Fibroblast of gingiva (primary cell): ENCODE measurements at regions not wholly inside any gene's neighbourhood (a gene's known extent, or its start where the extent isn't known, plus 50 kb on each side); places are given as distances from the start of the nearest gene placed in this dataset.
"Not testable (repeated sequence)": the region's sequence is repeated elsewhere in the genome, so short reads cannot be mapped to it uniquely, and the experiment has no call there.

Experiments used
- DNase-seq: peaks from one replicate; pipeline ENCODE4 v3.0.0-alpha.2; 2011; ENCODE audit warnings: low read depth

DNA sequence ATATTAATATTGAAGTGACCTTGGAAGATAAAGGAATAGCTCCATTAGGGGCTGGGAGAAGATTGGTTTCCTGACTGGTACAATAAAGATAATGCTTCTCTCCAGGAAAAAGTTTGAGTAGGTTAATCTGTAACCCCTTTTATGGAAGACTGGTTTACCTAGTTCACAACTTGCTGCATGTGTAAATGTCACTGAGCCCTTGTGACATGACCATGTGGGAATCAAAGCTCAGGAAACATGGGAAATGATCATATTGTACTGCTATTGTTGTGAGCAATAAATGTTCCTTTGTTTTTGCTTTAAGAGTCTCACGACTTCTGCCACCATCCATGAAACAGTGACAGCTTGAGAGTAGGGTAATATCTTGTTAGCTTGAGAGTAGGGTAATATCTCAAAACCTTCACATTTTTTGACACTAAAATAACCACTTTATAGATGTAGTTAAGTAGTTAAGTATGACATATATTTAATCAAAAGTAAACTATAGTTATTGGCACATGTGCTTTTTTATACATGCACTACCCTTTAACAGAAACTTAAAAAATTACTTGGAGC is 1338.6 kb downstream of the FSCB start:
- DNase-seq: no peak

DNA sequence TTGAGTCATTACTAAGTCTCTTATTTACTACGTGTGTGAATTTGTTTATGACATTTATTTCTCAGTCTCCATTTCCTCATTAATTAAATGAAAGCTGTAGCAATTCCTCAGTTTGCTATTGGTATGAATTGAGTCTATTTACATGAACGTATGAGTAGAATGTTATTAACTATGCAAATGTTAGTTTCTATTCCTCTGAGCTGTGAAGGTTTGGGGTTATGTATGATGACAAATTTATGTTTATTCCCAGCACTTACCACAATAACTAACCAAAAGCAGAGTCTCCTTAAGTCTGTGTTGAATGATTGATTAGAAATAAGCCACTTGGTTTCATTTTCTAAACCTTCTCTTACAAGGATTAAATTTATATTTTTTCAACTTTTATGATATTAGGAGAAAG is 1340.9 kb downstream of the FSCB start:
- no peak for DNase-seq

DNA sequence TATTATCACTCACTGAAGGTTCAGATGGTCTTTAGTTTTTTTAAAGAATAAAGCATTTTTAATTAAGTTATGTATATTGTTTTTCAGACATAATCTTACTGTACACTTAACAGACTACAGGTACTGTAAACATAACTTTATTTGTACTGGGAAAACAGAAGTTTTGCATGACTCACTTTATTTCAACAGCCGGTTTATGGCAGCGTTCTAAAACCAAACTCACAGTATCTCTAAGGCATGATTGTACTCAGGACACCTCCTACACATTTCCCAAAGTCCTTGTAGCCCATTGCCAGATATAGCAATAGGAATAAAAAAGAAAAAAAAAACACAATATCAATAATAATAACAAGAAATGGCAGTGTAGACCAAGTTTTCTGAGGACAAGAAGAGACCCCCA is 1341.4 kb downstream of the FSCB start:
- DNase-seq: no peak

DNA sequence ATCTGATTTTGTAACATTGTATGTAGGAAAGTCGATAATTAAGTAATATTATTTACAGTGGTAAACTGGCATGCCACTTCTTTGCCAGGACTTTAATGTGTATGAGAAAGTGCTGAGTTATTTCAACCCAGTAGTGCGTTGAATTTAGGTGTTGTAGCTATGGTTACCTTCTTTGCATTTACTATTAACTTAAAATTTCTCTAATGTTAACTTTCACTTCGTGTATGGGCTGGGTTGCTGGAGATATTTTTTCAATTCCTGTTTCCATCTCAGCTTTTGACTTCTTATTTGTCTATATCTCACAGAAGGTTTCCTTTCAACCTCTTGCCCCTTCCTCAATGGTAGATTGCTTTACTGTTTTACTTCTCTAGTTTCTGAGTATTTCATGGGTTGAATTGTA is 1345.6 kb downstream of the FSCB start:
- DNase-seq: no peak

DNA sequence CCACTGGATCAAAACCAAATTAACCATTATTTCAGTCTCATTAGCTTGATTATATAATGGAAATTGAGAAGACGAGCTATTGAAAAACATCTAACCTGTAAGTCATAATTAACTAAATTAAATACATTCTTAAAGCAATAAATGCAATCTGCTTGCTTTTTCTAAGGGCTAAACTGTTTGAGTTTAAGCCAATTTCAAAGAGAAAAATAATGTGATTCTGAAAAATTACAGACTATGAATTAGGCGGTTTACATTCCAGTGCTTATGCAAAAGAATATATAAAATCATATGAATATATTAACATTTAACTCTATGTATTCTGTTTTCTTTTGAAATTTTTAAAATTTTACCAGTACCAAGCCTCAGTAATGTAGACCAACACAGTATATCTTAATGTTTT is 1349.4 kb downstream of the FSCB start:
- DNase-seq: no peak

DNA sequence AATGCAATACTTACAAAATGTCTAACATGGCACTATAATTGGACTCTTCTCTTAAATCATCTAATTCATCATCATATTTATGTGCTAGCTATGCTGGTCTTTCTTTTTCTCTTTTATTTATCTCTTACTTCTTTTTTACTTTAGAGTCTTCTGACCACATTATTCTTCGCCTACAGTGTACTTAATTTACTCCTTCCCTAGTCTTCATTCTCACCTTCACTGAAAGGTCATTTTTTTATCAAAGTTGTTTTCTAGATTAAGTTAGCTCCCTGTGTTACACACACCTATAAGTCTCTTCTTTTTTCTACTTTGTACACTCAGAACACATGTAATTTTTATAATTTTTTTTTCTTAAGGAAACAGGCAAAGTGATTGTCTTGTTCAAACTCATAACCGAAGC is 1351.2 kb downstream of the FSCB start:
- no peak for DNase-seq

DNA sequence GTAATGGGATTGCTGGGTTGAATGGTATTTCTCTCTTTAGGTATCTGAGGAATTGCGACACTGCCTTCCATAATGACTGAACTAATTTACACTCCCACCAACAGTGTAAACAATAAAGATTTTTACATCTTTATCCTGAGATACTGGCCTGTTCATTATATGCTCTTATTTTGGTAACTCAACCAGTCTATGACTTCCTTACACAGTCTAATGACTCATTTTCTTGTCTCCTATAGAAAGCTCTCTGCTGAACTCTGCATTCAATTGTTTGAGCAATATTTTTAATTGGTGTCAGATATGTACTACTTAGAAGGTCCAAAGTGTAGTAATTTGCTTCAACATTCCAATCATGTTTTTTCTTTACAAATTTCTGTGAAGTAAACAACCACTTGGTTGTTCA is 1351.8 kb downstream of the FSCB start:
- no peak for DNase-seq

DNA sequence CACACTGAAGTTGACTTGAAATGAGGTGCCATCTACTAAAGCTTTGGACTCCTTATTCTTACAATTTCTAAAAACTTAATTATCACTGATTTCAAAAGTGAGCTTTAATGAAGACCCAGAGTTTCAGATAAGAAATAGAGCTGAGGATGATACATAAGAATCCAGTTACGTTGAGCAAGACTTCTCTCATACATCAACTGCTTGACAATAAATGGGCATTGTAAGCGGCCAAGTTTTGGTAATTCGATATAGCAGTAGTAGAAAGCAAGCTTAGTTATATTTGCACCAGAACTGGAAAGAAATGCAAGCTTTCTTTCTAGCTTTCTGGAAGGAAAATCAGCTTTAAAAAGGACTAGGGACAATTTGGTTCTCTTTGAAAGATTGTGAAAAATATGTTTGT is 1359.6 kb downstream of the FSCB start:
- peak; percentile 65 for DNase-seq

DNA sequence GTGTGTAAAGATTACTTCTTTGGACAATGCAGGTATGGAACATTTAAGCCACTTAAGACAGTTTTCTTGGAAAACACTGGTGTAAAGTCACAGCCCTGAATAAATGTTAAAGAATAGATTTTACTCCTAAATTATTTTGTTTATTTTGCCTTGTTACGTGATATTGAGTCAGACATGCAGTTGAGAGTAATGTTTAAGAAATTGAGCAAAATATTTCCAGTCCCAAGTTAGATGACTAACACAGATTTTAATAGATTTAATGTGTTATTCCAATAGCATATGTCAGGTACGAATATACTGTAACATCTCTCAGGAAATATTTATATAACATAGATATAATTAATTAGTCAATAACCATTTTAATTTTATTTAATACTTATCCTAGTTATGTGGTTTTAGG is 1361.7 kb downstream of the FSCB start:
- peak; percentile 36 for DNase-seq

DNA sequence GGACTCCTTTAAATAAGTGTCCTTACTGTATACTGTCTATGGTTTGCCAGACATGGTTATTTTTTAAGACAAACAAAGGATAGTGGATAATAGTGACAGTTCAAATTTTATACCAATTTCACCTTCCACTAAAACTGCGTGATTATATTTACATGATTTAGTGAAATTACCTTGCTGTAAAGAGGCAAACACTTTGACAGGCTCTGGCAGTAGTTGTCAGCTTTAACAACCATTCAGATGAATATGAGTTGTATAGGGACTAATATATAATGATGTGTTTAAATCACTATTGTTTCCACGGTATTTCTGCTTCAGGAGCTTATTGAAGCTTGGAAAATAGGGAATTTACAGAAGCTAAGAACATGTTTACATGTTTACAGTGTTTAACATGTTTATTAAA is 1364.0 kb downstream of the FSCB start:
- no peak for DNase-seq

DNA sequence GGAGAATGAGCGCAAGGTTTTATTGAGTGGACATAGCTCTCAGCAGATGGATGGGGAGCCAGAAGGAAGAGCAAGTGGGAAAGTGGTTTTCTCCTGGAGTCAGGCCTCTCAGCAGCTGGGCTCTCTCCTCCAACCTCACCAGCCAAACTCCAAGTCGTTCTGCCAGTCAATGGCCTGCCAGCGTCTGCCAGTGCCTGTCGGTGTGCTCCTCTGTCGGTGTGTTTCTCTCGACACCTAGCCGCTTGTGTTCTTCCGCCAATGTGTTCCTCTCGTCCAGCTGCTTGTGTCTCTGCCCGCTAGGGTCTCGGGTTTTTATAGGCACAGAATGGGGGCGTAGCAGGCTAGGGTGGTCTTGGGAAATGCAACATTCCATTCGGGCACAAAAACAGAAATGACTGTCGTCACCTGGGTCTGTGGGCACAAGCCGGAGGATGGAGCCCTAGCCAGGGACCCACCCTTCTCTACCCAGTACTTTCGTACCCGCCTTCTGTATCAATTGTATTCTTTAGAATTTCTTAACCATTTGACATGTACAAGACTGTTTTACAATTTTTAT is 1365.4 kb downstream of the FSCB start:
- DNase-seq: no peak

DNA sequence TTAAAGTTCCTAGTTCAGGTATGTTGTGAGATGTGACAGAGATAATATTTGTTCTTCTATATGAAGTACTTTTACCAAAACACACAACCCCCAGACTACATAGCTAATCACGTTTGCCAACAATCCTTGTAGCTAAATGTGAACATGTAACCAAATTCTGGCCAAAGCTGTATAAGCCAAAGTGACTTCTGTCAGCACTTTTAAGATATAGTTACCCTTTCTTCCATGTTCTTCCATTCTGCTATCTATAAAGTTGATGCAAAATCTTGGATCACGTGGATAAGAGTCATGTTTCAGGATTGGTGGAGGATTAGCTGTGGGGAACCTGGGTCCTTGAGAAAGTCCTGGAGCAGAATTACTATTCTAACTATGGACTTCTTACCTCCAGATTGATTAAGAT is 1366.6 kb downstream of the FSCB start:
- no peak for DNase-seq

DNA sequence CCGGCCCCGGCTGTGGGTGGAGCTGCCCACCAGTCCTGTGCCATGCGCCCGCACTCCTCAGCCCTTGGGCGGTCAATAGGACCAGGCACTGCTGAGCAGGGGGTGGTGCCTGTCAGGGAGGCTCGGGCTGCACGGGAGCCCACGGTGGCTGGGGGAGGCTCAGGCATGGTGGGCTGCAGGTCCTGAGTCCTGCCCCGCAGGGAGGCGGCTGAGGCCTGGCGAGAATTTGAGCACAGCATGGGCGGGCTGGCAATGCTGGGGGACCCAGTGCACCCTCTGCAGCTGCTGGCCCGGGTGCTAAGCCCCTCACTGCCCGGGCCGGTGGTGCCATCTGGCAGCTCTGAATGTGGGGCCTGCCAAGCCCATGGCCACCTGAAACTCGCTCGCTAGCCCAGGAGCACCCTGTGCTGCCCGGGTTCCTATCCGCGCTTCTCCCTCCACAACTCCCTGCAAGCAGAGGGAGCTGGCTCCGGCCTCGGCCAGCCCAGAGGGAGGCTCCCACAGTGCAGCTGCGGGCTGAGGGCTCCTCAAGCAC is 1371.1 kb downstream of the FSCB start:
- DNase-seq: no peak

DNA sequence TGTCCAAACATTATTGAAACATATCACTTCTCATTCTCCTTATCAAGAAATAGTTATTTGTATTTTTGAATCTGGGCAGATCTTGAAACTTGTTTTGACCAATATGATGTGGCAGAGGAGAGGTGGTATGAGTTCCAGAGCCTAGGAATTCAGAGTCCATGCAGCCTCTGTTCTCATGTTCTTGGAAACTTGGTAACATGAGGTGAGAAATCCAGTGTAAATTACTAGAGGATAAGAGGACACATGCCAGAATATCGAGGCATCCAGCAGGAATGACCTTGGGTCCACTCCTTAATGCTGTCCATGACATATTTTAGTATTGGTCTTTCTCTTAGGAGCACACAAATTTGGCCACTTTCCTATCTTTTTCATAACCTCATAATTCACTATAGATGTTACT is 1374.6 kb downstream of the FSCB start:
- DNase-seq: no peak

DNA sequence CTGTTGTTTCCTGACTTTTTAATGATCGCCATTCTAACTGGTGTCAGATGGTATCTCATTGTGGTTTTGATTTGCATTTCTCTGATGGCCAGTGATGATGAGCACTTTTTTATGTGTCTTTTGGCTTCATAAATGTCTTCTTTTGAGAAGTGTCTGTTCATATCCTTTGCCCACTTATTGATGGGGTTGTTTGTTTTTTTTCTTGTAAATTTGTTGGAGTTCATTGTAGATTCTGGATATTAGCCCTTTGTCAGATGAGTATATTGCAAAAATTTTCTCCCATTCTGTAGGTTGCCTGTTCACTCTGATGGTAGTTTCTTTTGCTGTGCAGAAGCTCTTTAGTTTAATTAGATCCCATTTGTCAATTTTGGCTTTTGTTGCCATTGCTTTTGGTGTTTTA is 1378.7 kb downstream of the FSCB start:
- DNase-seq: not testable (repeated sequence)

DNA sequence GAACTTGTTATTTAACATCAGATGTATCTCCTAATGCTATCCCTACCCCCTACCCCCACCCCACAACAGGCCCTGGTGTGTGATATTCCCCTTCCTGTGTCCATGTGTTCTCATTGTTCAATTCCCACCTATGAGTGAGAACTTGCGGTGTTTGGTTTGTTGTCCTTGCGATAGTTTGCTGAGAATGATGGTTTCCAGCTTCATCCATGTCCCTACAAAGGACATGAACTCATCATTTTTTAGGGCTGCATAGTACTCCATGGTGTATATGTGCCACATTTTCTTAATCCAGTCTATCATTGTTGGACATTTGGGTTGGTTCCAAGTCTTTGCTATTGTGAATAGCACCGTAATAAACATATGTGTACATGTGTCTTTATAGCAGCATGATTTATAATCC is 1379.2 kb downstream of the FSCB start:
- not testable (repeated sequence) for DNase-seq

DNA sequence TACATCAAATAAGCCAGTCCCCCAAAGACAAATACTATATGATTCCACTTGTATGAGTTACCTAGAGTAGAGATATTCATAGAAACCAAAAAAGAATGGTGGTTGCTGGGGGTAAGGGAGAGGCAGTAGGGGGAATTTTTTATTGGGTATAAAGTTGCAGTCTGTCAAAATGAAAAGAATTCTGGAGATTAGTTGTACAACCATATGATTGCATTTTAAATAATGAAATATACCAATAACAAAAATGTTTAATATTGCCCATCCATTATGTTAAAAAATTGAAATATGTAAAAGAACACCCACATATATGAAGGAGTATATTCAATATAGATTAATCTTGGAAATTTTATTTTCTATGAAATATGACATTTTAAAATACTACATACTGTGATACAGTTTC is 1383.5 kb downstream of the FSCB start:
- DNase-seq: no peak

DNA sequence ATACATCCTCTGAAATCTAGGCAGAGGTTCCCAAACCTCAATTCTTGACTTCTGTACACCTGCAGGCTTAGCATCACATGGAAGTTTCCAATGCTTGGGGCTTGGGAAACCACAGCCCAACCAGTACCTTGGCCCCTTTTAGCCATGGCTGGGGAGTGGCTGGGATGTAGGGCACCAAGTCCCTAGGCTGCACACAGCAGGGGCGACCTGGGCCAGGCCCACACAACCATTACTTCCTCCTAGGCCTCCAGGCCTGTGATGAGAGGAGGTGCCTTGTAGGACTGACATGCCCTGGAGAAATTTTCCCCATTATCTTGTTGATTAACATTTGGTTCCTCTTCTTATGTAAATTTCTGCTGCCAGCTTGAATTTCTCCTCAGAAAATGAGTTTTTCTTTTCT is 1387.4 kb downstream of the FSCB start:
- no peak for DNase-seq

DNA sequence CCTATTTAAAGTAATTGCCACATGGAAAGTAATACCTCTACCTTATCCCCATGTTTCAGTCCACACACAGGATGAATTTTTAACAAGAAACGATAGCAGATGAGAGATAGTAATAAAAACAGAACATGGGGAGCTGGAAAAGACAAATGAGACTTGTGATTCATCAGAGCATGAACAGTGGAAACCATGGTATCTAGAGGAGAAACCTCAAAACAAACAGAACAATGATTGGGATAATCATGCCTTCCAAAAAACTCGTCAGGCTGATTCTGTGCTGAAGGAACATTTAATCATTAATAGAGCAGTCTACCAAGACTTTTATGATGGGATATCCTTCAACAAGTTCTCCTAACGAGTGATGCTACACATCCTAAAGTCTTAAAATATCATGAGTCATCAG is 1390.7 kb downstream of the FSCB start:
- DNase-seq: peak; percentile 1

DNA sequence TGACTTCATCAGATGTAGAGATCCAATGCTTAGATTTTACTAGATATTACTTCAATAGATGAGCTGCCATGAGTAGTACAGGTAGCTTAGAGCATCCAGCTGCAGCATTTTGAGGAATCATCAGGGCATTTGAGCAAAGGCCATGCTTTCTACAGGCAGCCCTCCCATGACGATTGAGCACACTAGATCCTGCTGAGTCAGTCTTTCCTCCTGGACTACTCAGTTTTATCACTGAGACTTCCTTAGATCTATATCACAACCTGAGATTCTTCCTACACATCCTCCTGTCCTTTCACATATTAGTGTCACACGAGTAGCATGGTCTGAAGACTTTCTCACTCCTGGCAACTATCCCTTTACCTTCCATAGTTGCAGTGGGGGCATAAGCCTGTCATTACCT is 1401.8 kb downstream of the FSCB start:
- no peak for DNase-seq

DNA sequence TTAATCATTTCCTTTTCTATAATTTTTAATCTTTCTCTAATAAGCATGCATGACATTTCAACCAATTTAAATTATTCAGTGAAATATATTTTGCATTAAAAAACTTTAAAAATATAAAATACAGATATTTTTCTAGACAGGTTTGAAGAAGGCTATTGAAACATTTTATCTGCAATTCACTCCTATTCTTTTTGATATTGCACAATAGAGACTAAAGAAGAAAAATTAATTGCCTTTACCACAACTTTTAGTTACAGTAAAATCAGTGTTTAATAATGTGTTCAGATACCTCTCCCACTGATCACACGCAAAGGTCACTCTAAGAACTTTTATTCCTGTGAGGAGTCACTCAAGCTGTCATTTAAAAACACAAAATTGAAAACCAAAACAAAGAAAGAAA is 1416.7 kb downstream of the FSCB start:
- DNase-seq: no peak

DNA sequence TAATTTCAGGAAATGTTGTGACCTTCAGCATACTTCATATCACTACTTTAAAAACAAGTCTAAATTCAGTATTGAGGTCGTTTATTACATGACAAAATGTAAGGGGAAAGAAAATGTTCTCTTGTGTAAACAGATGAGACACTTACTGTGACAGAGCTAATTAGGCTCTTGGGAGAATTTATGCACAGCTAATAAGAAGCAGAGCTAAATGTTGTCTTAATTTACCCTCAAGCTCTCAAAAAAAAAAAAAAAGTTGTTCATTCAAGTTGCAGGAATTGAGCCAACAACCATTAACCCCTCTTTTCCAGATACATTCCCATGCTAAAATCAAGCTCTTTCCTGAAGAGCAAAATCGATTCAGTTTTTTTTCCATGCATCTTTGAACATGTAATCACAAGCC is 1419.4 kb downstream of the FSCB start:
- no peak for DNase-seq

DNA sequence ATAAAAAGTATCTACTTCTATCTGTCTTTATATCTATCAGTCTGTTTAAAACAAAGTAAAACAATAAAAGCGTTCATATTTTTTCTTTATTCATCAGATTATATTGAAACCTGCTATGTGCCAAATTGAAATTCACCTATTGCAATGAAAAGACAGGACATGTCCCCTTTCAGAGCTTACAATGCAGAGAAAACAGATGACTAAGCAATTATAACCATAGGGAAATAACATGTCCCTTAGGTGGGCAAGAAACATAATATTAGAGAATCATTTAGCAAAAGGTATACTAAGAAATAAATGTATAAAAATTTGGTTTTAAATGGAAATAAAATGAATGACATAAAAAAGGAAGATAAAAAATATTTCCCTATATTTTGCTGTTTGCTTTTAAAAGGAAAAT is 1421.3 kb downstream of the FSCB start:
- no peak for DNase-seq

DNA sequence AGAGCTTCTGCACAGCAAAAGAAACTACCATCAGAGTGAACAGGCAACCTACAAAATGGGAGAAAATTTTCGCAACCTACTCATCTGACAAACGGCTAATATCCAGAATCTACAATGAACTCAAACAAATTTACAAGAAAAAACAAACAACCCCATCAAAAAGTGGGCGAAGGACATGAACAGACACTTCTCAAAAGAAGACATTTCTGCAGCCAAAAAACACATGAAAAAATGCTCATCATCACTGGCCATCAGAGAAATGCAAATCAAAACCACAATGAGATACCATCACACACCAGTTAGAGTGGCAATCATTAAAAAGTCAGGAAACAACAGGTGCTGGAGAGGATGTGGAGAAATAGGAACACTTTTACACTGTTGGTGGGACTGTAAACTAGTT is 1439.7 kb downstream of the FSCB start:
- DNase-seq: not testable (repeated sequence)
